Left kidney (tissue), 1 donor: ENCODE measurements at regions not wholly inside any gene's neighbourhood (a gene's known extent, or its start where the extent isn't known, plus 50 kb on each side); places are given as distances from the start of the nearest gene placed in this dataset.
A peak's percentile ranks its signal among the peaks of the same experiment; 100 is the strongest.
"Not testable (repeated sequence)": the region's sequence is repeated elsewhere in the genome, so short reads cannot be mapped to it uniquely, and the experiment has no call there.

Experiments
- DNase-seq: peaks from one replicate; pipeline ENCODE4 v3.0.0-alpha.2; 2013

DNA sequence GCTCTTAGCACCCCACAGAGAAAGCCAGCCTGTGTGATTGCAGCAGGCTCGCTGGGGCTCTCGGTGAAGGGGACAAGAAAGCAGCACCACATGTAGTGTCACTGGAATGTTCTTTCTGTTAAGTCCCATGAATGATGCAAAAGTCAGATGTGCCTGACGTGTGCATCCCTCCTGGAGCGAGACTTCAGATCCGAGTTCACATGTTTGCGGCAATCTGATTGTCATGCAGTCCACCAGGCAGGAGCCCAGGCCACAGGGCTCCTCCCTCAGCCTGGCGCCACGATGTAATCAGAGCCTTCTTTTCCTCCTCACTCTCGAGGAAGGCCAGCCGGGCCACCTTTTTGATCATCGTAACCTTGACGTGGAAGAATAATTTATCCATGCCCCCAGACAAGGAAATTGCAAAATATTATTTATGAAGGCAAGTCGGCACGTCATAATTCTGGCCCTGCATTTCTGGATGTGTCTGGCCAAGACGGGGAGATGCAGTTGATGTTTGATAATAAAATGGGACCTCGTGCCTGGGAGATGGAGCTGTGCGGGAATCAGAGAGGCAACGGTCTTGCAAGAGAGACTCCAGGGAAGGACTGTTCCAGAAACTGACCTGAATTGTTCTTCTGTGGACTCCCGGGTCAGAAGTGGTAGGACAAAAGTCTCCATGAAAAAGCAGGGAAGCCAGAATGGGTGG lies 214.6 kb downstream of the PHETA1 start:
- no peak for DNase-seq

DNA sequence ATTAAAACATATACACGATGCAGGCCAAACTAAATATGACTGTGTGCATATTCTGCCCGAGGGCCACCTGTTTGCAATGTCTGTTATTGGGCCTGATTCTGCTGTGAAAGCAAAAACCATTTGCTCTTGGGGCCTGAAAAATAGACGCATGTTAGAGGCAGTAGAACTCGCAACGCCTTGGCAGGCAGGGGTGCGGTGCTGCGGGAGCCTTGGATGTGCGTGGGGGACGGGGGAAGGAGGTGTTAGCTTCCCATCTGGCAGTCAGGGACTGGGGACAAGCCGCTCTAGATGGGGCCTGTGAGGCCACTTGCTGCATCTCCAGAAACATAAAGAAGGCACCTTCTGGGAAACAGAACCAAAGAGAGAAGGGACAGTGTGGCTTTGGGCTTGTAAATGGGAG lies 216.3 kb downstream of the PHETA1 start:
- DNase-seq = no peak

DNA sequence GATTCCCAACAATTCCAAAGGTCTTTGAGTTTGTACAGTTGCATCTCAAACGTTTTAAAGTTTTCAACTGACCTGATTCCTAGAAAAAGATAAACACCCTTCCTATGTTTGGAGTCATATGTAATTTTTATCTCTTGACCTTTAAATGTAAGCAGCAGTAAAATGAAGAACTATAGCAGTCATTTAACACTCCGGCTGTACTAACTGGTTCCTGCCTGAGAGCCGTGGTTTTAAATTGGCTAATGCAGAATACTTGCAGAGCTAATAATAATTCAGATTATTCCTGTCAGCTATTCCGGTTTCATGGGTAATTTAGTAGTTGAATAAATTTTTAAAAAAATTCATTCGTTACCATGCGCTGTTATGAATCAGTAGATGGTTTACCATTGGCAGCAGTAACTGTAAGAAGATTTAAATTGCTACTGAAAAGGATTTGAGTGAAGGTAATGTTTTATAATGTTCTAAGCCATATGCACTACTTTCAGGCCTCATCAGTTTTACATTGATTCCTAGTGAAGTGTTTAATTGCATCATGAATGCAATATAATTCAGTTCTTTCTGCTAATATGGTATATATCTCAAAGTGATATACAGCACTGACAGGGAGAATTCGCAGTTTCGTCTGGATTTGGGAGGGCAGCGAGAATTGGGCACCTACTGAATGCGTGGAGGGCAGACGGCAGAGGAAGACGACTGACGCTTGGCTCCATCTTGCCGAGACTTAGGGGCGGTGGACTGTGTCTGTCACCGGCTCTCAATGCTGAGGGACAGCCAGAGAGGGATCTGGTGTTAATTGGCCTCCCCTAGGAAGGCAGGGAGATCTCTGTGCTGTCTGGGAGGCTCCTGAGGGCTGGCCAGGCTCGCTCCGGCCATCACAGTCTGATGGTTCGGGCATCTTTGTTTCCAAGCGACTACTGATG lies 217.7 kb downstream of the PHETA1 start:
- DNase-seq = no peak

DNA sequence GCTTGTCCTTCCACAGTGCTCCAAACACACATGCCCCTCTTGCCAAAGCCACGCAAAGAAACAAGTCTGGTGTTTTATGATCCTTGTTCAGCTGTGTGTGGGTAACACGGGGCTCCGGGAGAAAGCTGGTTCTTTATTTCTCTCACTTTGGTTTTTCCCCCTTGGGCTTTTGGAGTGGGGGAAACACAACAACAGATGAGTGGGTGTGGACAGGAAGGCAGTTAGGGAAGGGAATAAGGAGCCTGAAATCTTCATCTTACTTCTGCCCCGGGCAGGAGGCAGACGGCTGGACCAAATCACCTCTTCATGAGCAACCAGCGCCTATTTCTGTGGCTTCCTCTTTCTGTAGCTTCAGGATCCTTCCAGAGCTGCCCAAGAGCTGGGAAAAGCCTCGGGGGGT lies 218.5 kb downstream of the PHETA1 start:
- no peak for DNase-seq

DNA sequence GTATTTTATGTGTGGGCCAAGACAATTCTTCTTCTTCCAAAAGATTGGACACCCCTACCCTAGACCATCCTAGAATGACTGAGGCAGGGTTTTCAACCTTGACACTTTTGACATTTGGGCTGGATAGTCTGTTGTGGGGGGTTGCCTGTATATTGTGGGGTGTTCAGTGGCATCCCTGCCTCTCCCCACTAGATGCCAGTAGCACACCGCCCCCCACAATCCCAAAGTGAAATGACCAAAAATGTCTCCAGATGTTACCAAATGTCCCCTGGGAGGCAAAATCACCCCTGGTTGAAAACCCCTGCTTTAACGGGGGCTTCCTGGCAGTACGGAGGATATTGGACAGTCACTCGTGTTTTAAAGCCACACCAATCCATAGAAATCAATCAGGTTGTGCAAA lies 219.6 kb downstream of the PHETA1 start:
- no peak for DNase-seq

DNA sequence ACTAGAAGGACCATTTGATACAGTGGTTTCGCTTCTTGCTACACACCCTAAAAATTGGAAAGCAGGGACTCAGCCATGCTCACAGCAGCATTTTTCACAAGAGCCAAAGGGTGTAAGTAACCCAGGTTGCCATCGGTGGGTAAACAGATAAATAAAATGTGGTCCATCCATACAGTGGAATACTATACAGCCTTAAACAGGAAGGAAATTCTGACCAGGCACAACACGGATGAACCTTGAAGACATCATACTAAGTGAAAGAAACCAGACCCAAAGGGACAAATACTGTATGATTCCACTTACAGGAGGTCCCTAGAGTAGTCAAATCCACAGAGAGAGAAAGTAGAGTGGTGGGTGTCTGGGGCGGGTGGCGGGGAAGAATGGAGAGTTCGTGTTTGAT lies 220.9 kb downstream of the PHETA1 start:
- no peak for DNase-seq

DNA sequence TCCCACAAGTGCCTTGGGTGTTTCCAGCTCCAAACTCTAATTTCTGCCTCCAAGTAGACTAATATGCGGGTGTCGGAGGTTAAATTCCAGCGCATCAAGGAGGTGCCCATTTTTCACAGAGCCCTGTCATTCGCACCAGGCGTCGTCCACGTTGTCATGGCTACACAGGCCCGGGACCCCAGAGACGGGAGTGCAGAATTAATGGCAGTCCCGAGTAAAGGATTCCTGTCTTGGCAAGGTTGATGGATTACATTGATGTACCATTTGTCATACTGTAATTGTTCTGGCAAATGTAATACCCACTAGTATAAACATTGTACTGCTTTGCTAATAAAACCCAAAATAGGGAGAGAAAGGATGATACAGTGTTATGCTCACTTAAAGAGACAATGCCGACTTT lies 222.9 kb upstream of the MYL2 start:
- DNase-seq = no peak

DNA sequence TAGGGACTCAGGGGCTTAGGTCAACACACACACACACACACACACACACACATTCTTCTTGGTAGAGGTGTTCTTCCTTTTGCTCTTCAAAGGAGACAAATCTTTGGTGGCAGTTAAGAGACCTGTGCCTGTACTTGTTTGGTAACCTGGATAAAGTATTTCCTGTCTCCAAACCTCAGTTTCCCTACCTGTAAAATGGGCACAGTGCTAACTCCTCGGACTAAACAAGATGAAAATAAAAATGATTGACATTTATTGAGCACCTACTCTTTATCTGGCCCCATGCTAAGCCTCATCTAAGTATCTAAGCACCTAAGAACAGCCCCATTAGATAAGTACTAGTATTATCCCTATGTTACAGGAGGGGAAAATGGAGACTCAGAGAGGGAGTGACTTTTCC lies 220.8 kb upstream of the MYL2 start:
- DNase-seq = no peak

DNA sequence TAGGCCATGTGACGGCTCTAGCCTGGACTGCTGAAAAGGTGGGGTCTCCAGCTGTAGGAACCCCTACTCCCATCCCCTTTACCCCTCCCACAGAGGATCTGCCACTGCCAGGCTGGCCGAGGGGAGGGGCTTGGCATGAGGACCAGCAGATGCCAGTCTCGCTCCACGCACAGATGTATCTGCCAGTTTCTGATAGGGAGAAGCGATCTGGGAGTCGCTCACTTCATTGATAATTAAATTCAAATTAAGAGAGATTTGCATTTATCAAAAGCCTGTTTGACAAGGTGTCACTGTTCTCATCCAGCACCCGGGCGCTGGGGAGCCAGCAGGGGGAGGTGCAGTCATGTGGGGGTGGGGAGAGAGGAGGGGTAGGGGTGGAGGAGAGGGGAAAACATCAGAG lies 217.6 kb upstream of the MYL2 start:
- DNase-seq = no peak

DNA sequence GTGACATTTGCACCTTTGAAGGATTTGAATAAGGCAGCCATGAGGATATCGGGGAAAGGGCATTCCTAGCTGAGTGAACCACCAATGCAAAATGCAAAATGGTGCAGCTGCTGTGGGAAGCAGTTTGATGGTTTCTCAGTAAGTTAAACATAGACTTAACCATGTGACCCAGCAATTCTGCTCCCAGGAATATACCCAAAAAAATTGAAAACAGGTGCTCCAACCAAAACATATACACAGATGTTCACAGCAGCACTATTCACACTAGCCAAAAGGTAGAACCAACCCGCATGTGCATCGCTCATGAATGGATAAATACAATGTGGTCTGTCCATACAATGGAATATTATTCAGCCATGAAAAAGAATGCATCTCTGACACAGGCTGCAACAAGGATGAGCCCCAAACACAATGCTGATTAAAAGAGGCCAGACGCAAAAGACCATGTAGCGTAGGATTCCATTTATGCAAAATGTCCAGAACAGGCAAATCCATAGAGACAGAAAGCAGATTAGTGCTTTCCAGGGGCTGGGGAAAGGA lies 215.0 kb upstream of the MYL2 start:
- no peak for DNase-seq

DNA sequence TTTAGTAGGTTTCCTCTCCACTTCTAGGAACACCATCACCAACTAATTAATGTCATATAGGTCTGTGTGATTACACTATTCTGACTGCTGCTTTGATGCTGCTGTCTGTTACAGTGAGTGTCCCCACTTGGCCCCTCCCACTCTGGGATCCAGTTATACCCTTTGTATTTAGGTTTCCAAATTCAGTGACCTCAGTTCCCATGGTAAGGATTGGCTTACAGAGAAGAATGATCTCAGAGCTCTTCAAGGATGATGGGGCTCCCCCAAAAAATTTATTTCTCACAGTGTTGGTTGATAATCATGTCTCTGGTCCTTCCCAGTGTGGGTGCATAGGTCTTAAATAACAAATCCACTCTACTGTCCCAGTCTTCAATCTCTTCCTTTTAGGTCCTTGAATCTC lies 210.0 kb upstream of the MYL2 start:
- no peak for DNase-seq

DNA sequence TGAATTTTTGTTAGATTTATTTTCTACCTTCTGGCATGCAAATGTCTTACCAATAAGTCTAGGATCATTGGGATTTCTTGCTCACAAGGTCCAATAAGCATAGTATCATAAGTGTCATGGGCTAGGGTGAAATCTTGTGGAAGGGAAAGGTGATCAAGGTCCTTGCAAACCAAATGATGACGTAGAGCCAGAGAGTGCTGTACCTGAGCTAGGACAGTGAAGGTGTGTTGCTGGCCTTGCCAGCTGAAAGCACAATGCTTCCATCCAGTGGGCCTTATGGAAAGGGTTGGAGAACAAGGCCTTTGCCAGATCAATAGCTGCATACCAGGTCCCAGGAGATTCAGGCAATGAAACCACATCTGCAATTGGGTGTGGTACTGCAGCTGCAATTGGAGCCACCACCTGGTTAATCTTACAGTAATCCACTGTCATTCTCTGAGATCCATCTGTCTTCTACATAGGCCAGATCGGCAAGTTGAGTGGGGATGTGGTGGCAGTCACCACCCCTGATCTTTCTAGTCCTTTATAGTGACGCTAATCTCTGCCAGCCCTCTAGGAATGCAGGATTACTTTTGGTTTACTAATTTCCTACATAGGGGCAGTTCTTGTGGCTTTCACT lies 208.9 kb upstream of the MYL2 start:
- DNase-seq = no peak

DNA sequence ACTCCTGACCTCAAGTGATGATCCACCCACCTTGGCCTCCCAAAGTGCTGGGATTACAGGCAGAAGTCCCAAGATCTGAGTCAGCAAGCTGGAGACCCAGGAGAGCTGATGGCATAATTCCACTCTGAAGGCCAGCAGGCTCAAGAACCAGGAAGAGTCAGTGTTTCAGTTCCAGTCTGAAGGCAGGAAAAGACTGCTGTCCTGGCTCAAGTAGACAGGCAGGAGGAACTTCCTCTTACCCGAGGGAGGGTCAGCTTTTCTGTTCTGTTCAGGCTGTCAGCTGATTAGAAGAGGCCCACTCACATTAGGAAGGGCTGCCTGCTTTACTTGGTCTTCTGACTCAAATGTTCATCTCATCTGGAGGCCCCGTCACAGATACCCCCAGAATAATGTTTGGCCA lies 206.0 kb upstream of the MYL2 start:
- DNase-seq = no peak

DNA sequence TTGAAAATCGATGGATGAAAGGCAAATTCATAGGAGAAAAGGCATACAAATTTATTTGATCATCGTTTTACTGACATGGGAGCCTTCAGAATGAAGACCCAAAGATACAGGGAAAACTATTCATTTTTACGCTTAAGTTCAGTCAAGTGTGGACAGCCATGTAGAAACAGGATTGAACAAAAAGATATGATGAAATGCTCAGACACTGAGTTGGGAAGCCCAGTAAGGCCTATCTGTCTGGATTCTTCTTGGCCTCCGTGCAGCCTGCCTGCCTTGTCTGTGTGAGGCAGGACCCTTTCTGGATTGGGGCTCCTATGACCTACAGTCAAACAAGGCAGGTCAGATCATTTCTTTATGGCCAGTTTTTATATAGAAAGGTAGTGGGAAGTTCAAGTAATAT lies 203.8 kb upstream of the MYL2 start:
- DNase-seq = no peak

DNA sequence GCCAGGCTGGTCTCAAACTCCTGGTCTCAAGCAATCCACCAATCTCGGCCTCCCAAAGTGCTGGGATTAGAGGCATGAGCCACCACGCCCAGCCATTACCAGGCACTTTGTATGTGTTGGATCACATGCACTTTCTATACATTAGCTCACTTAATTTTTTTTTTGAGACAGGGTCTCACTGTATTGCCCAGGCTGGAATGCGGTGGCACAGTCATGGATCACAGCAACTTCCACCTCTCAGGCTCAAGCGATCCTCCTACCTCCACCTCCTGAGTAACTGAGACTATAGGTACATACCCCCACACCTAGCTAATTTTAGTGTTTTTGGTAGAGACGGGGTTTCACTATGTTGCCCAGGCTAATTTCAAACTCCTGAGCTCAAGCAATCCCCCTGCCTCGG lies 203.0 kb upstream of the MYL2 start:
- DNase-seq = no peak

DNA sequence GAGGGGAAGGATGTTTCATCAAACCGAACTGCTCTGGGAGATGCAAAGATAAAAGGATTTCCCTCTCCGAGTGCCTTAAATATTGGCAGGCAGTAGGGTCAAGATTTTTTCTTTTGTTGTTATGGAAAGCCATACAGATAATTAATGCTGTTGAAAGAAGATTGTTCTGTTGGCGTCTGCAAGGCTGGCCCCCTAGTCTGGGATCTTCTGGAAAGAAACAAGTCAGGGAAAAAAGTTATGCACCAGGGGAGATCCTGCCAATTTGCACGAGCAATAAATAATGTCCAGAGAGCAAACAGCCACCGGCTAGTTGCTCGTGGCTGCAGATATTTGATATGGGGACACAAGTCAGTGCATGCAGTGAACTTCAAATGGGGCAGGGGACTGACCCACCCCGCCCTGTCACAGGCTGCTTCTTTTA lies 202.1 kb upstream of the MYL2 start:
- DNase-seq = peak; percentile 55

DNA sequence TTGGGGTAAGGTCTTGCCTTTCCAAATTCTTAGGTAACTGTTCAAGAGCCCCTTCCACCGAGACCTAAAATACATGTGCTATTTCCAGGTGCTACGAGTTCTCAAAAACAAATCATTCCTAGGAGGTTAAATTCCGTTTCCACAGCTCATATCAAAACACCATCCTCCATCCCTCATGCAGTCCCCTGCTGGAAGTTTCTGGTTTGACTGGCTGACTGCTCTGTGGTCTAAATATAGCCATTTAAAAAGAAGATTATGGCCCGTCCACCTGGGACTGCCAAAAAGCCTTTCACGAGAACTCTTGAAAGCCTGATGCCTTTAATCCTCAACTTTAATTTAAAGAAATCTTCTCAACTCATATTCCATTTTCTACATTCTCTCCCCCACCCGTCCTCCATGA lies 201.5 kb upstream of the MYL2 start:
- peak; percentile 34 for DNase-seq

DNA sequence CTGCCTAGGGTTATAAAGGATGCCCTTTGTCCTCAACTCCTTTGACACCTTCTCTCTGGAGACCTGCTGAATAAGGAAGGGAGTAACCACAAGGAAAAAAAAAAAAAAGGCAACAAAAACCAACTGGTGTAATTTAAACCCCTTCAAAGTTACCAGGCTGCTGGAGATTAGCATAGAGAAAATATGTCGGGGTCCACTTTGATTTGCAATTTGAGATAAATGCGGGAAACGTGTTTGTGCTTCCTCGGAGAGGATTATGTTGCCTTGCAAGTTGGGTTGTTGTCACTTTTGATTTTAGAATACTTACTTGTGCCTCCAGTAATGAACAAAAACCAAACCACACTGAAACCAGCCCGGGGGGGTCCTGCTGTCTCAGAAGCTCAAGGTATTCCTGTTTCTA lies 200.2 kb upstream of the MYL2 start:
- DNase-seq = peak; percentile 14

DNA sequence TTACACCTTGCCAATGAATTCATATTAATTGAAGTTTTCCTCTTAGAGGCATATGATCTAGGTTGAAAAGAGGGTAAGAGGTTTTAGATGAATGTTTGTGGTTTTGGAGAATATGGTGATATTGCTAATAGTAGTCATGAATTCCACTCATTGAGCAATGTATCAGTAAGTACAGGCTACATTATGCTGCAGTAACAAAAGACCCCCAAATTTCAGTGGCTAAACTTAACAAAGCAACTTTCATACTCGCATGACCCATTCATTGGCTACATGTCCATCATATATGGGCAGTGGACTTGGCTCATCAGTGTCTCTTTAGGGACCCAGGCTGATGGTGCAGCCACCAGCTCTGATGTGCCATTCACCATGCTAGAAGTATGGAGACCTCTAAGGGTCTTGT lies 196.6 kb upstream of the MYL2 start:
- no peak for DNase-seq

DNA sequence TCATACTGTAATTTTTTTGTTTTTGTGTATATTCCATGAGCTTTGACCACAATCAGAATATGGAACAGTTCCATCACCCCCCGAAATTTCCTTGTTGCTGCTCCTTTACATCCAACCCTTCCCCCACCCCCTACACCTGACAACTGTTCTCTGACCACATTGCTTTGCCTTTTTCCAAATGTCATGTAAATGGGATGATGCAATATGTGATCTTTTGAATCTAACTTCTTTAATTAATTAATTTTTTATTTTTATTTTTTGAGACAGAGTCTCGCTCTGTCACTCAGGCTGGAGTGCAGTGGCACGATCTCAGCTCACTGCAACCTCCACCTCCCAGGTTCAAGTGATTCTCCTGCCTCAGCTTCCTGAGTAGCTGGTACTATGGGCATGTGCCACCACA lies 192.9 kb upstream of the MYL2 start:
- DNase-seq = not testable (repeated sequence)

DNA sequence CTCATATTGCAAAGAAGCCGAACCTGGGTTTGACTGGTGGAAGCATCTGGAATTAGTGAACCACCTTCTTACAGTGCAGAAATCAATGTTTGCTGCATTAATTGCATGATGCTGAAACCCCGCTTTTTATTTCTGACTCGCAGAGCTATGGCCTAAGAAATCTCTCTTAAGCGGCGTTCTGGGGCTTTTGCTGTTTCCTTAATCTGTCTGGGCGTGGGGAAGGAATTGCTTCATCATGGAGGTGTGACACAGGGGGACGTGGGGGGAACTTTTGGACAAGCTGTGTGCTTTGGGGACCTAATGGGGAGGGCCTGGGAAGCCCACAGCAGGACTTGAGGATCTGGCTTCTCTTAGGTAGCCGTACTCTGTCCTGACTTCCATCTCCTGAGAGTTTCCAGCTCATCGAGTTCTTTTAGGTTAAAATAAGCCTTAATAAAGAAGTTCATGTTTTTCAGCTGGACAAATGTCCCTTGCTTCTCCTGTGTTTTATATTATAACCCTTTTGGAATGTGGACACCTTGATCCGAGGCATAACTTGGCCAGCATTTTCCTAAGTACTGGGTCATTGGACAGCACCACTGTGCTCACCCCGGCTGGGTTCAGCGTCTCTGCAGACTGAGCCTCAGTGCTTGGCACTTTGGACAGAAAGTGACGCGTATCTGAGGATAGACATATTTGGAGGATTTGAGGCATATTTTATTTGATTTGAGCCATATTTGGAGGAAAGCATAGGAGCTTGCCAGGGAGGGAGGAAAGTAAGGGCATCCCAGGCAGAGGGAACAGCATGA lies 192.1 kb upstream of the MYL2 start:
- DNase-seq = no peak

DNA sequence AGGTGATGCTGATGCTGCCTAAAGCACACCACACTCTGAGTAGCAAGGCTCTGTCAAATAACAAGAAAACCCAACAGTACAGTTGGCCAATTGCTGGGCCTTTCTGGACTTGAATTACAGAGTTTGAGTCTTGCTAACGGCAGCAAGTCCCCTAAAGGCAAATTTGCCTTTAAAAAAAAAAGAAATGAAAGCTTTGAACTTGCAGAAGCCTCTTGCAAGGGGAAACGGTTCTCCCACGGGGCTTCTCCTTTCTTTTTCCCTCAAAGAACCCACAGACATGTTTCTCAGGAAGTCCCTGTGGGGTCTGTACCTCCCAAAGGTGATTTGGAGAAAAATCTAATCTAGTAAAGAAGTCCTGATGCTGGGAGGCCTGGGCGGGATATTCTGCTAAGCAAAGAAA lies 191.3 kb upstream of the MYL2 start:
- no peak for DNase-seq
